SIG-M5 (cell line): ENCODE measurements at regions not wholly inside any gene's neighbourhood (a gene's known extent, or its start where the extent isn't known, plus 50 kb on each side); places are given as distances from the start of the nearest gene placed in this dataset.
"Not testable (repeated sequence)": the region's sequence is repeated elsewhere in the genome, so short reads cannot be mapped to it uniquely, and the experiment has no call there.

Experiments used
- DNase-seq: peaks from one replicate; lab custom pipeline; 2025; lab: John Stamatoyannopoulos, UW

DNA sequence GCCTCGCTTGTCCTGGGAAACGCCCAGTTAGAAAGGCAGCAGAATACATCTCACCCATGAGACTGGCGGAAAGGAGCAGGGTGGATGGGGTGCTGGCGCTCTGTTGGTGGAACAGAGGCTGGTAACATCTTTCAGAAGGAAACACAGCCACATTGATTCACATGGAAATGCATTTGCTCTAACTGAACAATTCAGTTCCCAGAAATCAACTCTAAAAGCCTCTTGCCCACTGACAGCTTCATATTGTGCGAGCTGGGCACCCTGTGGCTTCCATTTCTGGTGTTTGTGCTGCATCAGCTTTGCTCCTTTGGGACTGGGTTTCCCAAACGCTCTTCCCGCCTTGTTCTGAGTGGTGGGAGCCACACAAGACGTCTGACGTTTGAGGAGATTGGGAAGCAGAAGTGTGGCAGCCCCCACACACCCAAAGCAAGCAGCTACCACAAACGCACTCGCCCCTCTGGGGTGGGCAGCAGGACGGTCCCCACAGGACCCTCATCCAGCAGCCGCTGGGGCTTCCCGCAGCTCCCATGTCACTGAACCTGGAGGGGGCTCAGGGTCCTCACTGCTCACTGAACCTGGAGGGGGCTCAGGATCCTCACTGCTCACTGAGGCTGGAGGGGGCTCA lies 229.5 kb downstream of the ERMARD start:
- no peak for DNase-seq

- no peak for DNase-seq
Observed at GRCh38 chr6:169979873-169980432, 228.5 kb downstream of the ERMARD start.

DNA sequence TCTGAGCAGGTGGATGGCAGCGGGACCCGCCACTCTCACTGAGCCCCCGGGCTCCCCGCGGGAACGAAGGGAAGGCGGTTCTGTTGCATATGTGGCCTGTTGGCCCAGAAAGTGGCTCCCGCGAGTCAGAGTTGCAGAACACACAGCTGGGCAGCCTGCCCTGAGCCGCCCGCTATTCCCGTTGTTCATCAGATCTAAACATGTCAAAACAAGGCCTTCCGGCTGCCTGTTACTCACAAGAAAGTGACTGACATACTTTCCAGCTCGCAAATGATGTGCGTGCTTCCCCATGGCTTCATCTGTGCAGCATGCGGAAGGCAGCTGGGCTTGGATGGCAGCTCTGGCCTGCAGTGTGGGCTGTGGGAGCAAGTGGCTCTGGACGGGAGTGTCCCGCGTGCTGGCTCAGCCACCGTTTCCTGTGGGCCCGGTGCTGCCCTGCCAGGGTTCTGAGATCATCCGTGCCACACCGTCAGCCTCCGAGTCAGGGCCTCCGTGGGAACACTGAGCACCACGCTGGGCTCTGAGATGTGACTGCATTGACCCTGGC lies 227.3 kb downstream of the ERMARD start:
- DNase-seq = no peak

GRCh38 chr6:169977434-169978265 lies 226.2 kb downstream of the ERMARD start:
- no peak for DNase-seq

- DNase-seq = no peak
Observed at GRCh38 chr6:169976301-169977081, 225.1 kb downstream of the ERMARD start.

GRCh38 chr6:169975701-169976100 lies 224.3 kb downstream of the ERMARD start:
- DNase-seq = no peak

GRCh38 chr6:169975286-169975685 lies 223.9 kb downstream of the ERMARD start:
- no peak for DNase-seq

GRCh38 chr6:169974663-169975062 lies 223.2 kb downstream of the ERMARD start:
- DNase-seq = no peak

GRCh38 chr6:169973588-169974467 lies 222.4 kb downstream of the ERMARD start:
- not testable (repeated sequence) for DNase-seq

DNA sequence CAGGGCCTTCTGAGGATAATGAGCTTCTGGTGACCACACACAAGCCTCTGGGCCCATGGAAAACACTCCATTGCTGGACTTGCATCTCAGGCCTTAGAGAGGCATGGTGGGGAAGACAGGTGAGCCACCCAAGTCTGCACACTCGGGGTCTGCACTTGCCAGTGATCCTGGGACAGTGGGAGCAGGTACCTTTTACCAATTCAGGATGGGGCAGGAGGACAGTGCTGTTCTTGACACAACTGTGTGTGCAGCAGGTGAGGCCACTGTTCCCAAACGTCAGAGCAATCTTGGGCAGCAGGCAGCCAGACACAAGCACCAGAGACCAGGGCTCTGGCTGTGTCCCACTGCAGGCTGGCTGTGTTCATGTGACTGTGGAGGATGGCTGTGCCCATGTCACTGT lies 221.3 kb downstream of the ERMARD start:
- no peak for DNase-seq

DNA sequence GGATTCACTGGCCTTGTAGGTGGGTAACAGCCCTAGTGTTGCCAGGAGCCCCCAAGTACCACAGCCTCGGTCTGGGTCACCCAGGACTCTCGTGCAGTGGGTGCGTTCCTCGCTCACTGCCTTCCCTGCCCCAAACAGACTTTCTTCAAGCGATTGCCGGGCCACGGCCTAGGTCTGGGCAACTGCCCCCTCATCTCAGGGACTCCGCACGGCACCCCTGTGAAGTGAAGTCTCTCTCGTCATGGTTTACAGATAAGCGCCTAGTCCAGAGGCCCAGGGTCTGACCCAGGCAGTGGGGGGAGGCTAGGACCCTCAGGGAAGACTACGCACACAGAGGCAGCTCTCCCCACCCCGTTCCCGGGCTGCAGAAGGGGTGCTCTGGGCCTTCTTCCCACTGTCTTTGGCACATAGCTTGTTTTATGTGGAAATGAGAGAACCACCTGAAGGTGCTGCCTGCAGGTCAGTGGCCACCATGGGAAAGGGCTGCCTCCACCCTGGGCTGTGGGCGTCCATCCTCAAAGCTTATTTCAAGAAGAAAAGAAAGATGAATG lies 220.8 kb downstream of the ERMARD start:
- no peak for DNase-seq

DNA sequence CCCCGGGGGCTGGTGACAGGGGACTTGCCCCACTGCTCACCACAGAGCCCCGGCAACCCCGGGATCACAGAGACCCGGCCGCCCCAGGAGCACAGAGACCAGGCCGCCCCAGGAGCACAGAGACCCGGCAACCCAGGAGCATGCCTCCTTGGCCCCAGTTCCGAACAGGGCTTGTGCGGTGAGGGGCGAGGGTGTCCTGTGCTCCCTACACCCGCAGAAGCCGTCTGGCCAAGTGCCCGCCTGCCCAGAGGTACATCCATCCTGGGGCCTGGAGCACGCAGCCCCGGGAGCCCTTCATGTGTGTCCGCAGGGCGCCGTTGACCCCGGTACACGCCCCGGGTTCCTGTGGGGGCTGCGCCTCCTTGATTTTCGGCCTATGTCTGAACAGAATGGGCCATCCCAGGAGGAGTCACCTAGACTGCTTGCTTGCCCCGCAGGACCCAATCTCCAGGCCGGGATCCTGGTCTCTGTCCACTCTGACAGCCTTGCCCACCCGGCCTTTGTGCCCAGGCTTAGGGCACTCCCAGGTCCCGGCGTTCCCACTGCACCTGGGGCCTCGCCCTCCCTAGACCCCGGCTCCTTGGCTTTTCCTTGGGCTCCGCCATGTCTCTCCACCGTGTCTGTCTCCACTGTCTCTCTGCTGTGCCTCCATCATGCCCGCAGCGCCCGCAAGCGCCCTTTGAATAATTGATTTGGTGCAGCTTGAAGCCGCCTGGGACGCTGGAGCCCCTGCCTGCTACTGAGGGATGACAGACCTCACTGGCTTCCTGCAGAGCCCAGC lies 219.8 kb downstream of the ERMARD start:
- DNase-seq = no peak

- DNase-seq = no peak
Observed at GRCh38 chr6:169970306-169970988, 219.0 kb downstream of the ERMARD start.

GRCh38 chr6:169969372-169970099 lies 218.1 kb downstream of the ERMARD start:
- DNase-seq = no peak

- no peak for DNase-seq
Observed at GRCh38 chr6:169968541-169969270, 217.3 kb downstream of the ERMARD start.

DNA sequence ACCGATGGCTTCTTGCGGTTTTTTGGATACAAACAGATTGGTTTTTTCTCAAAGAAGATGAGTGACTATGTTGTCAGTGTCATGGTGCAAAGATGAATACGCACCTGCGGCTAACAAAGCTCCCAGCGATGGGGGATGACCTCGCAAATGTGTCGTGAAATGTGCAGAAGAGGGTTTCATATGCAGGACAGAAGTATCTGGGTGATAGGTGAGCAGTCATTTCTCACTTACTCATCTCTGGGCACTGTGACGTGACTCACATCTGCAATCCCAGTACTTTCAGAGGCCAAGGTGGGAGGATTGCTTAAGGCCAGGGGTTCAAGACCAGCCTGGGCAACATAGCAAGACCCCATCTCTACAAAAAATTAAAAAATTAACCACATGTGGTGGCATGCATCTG lies 216.3 kb downstream of the ERMARD start:
- no peak for DNase-seq

- DNase-seq = no peak
Observed at GRCh38 chr6:169966312-169967181, 215.1 kb downstream of the ERMARD start.
